GM21447 (cell line): ENCODE measurements at regions not wholly inside any gene's neighbourhood (a gene's known extent, or its start where the extent isn't known, plus 50 kb on each side); places are given as distances from the start of the nearest gene placed in this dataset.

Experiments
- ATAC-seq: cut with Tn5 transposase; IDR thresholded peaks from one replicate; pipeline ENCODE4 v1.9.1; 2021; ENCODE audit not compliant: unreplicated experiment

DNA sequence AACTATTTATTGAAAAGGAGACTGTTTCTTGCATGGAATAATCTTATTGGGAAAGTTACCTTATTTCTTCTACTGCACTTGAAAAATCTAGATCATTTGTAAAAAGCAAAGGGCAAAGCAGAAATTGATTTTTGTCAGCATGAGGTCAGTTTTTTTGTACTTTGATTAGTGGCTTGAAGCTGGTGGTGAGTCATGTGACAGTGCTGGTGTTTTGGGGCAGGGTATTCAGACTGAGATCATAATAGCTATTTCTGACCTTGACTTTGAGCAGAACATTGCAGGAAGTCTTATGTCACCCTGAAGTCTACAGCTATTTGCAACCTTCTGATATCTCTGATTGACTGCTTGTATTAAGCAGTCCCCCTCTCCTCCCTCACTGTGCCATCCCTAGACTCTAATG, 66.3 kb upstream of the SORCS3 start:
- no peak for ATAC-seq

GRCh38 chr10:104576611-104577010, 64.5 kb upstream of the SORCS3 start:
- ATAC-seq, result no peak

DNA sequence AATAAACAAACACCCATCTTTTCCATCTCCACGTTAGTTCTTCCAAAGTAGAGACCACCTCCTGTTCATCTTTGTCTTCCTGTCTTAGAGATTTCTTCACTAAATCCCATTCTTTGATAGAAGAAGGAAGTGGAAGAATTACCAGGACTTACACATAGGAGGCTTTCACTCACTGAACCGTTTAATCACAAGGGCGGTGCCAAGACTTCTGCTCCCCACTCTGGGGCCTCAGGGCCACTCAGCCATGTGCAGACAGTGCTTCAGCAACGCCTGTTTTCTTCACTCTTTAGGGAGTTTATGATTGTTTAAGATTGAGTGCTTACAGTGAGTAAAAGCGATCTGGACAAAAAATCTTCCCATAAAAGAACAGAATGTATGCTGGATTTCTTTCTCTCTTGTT, 63.9 kb upstream of the SORCS3 start:
- no peak for ATAC-seq

DNA sequence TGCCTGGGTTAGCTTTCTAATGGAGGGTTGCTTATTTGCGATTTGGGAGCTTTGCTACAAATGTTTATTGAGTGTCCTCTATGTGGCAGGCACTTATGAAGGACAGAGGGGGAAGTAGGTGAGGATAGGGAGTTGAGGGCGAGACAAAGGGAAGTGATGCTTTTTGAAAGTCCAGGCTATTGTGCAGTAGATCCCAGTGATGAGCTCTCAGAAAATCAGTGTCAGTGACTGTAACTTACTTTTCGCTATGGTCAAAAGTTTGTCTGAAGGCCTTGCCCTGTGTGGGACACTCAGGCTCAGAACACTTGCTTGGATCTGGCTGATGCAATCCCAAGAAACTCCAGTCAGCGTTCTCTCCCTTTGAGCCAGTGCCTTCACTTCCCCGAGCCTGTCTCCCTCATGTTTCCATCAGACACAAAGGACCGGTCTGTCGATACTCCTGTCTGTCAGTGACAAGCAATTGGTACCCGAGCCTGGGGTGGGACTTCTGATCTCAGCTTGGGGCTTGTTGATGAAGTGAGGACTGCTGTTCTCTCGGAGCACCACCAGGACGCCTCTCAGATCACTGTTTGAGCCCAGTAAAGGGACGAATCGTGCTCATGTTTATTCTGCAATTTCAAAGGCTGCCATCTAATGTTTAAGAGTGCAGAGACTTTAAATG, 63.1 kb upstream of the SORCS3 start:
- no peak for ATAC-seq

- ATAC-seq, result no peak
Observed at GRCh38 chr10:104578671-104579070, 62.4 kb upstream of the SORCS3 start.

DNA sequence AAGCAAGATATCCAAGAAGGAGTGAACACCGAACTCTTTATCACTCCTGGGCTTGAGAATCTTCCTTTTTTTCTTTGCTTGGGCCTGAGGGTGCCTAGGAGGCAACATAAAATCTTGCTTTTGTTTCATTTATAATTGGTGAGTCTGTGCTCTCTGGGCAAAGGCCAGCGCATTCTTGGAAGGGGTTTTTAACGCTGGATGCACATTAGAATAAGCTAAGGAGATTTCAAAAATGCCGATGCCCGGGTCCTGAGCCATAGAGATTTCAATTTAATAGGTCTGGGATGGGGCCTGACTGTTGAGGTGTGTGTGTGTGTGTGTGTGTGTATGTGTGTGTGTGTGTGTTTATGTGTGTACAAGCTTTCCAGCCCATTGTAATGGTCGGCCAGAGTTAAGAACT, 62.0 kb upstream of the SORCS3 start:
- no peak for ATAC-seq

DNA sequence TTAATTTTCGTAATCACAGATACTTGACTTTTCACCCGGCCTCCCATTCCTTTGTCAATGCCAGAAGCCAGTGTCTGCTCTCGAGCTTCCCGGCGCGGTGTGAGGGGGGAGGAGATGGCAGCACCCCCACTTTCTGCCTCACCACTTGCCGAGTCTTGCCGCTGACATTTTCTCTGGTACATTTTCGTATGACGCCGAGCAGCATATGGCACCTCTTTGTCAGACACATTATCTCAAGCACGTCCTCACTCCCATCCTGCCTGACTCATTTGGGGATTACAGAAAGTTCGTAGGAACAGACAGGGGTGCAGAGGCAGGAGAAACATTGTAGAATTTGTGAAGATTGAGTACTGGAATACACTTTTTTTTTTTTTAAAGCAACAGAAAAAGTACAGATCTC, 60.8 kb upstream of the SORCS3 start:
- ATAC-seq, result no peak

- ATAC-seq, result peak; percentile 74
Observed at GRCh38 chr10:104580774-104581675, 60.1 kb upstream of the SORCS3 start.

DNA sequence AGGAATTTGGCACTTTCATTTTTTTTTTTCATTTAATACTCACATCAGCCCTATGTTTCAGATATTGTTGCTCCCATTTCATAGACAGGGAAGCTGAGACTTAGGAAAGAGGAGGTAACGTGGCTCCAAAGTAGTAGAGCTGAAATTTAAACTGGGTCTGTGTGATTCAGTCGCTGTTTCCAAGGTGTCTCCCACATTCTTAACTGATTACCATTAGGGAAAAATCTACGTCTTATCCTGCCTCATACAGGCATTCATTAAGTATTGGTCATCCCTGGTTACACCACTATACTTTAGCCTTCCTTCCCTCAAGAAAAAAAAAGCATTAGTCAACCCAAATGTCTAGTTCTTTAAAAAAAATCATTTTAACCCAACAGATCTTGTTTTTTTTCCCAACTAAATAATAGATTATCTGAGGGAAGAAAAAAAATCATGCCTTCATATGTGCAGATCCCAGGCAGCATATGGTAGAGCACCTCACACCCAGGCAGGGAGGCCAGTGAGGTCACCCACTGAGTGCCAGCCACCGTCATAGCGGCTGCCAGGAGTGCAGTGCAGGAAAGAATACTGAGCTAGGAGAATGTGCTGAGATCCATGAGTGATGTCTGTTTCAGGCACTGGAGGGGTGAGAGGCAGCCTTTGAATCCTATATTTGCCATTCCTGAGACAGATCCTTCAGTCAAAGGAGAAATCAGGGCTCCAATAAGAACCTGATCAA, 59.0 kb upstream of the SORCS3 start:
- ATAC-seq, result no peak

DNA sequence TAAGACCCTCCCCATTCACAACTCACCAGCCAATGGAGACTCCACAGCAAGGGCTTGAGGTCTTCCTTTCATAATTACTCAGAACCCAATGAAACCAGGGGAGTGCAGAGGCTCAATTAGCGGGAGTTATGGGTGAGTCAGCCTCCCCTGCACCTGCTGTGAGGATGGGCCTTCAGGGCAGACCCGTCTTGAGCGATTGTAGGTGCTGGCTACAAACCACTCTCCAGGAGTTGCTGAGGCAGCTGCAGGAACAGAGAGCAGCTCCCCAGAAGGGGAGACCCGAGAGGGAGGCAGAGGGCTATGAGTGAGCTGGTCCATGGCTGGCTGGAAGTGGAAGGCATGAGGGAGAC, 58.5 kb upstream of the SORCS3 start:
- ATAC-seq, result no peak

- ATAC-seq, result no peak
Observed at GRCh38 chr10:104582966-104583365, 58.1 kb upstream of the SORCS3 start.

DNA sequence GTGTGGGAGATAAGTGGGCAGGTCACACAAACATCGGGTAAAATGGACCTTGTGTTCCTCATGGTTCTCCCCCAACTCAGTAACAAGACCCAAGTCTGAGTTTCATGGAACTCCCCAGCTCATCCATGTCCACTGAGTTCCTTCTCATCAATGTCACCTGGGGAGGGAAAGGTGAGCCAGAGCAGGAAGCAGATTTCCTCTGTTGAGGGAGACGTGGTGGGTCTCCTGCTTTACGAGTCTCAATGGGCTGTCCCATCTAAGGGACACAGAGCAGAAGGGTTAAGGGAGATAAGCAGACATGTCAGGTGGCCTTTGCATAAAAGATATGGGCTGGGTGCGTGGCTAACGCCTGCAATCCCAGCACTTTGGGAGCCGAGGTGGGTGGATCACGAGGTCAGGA, 56.5 kb upstream of the SORCS3 start:
- ATAC-seq, result no peak

GRCh38 chr10:104587751-104588150, 53.3 kb upstream of the SORCS3 start:
- no peak for ATAC-seq

DNA sequence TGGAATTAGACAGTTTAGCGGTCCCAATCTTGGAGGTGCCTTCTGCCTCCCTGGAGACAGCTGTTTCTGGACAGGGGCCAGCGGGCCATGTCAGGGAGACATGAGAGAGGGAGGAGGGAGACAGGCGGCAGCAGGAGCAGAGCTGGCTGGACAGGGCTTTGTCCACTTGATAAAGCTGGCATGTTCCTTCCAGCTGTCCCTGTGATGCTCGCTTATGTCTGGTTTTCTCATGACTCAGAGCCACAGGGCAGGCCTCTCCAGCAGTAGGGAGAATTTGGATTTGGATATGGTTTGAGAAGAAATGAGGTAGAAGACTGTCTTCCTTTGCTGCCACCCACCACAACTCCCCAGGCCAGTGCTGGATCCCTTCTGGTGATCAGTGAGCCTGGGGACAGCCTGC, 51.7 kb upstream of the SORCS3 start:
- ATAC-seq, result no peak

DNA sequence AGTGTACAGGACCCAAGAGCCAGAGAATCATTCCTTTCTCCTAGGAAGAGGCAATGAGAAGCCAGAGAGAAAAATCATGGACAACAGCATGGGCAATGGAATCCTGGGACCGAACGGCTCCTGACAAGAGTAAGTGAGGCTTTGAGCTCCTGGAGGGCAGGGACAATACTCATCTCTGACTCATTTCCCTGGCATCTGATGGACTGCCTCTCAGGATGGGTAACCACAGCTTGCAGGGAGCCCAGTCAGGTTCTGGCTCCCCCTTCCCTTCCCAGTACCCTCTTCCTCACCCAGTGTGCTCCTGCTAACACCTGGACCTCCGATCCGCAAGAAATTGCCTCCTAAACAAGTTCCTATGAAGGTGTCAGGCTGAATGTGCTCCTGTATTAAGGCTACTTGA, 51.2 kb upstream of the SORCS3 start:
- ATAC-seq, result no peak
